Skin epidermis (tissue), 12 donors: ENCODE measurements at regions not wholly inside any gene's neighbourhood (a gene's known extent, or its start where the extent isn't known, plus 50 kb on each side); places are given as distances from the start of the nearest gene placed in this dataset.

Experiments
- H3K27ac ChIP-seq, 21 experiments: fragments of 200-600 bp; sonication (generic) in 11 of 21; one replicate each; pipeline ENCODE4 v1.5.0; 2020; ENCODE audit warnings: mild to moderate bottlenecking in 3 of 21, inconsistent platforms in 2 of 21, moderate library complexity in 2 of 21
- H3K4me3 ChIP-seq, 7 experiments: fragments of 200-600 bp; sonication (generic) in 2 of 7; one replicate each; pipeline ENCODE4 v1.5.0; 2020; ENCODE audit warnings: inconsistent platforms in 2 of 7, mild to moderate bottlenecking in 2 of 7, moderate library complexity in 1 of 7

GRCh38 chr15:25946241-25946805 is 83.2 kb upstream of the ATP10A start:
- no peak overlapping the region for H3K4me3 ChIP-seq
- no peak overlapping the region for H3K27ac ChIP-seq

DNA sequence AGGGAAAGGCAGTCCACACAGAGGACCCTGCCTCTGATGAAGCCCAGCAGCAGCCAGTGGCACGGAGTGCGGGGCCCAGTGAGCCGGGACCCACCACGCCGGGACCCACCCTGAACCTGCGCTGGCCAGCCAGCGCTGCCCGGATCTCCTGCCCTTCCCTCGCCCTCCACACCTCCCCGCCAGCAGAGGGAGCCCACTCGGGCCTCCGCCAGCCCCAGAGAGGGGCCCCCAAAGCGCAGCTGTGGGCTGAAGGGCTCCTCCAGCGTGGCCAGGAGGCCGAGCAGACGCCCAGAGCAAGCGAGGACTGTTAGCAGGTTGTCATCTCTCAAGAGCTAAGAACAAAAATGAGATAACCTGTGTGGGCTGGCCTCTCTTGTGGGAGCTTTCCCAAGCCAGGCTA is 81.3 kb upstream of the ATP10A start:
- Histone ChIP-seq H3K4me3 (no peak overlapping the region), H3K27ac (no peak overlapping the region)

GRCh38 chr15:25943831-25944230 is 80.7 kb upstream of the ATP10A start:
- Histone ChIP-seq H3K4me3 (no peak overlapping the region), H3K27ac (no peak overlapping the region)

DNA sequence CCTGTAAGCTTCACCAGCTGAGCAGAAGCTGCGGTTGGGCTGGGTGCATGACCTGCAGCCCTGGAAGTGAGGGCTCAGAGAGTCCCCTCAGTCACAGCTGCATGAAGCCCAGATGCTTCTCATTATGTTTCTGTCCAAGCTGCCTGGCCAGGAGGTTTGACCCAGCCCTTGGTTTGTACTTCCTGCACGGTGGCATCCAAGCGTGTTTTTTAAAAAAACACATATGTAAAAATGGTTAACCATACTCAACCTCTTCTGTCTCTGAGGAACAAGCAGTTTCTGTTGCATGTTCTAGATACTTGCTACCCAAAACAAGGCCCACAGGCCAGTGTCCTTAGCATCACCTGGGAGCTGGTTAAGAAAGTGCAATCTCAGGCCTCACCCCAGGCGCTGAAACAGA is 76.0 kb upstream of the ATP10A start:
- Histone ChIP-seq H3K27ac (no peak overlapping the region), H3K4me3 (no peak overlapping the region)

GRCh38 chr15:25937796-25938195 is 74.7 kb upstream of the ATP10A start:
- no peak overlapping the region for H3K27ac ChIP-seq
- H3K4me3 ChIP-seq = no peak overlapping the region

GRCh38 chr15:25936004-25936403 is 72.9 kb upstream of the ATP10A start:
- H3K4me3 ChIP-seq = no peak overlapping the region
- no peak overlapping the region for H3K27ac ChIP-seq

DNA sequence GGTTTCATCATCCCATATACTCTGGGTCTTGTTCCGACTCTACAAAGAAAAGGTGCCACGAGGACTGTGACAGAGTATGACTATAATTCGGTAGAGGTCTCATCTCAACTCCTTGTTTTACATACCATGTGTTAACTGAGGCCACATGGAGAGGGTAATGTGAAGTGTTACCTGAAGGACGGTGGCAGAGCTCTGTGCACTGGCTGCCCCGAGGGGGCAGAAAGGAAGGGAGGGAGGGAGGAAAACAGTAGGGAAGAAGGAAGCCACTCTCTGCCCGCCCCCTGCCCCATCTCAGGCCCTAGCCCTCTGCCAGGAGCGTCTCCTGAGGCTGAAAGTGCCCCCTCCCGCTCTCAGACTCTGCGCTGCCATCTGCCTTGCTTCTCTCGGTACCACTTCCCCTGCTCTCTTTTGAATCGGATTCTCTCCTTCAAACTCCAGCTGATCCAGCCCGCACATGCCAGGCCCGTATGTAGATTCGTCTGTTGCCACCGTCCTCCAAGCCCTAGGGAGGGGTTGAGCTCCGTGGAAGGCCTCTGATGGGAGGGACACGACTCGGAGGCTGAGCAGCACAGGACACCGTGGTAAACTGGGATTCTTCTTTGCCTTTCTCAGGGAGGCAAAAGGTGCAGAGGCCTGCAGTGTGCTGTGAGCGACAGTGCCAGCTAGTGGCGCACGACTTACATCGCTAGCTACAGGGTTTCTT is 70.5 kb upstream of the ATP10A start:
- peak overlapping the region in 2 of 7 experiments; percentile 18 to 22 for H3K4me3 ChIP-seq

DNA sequence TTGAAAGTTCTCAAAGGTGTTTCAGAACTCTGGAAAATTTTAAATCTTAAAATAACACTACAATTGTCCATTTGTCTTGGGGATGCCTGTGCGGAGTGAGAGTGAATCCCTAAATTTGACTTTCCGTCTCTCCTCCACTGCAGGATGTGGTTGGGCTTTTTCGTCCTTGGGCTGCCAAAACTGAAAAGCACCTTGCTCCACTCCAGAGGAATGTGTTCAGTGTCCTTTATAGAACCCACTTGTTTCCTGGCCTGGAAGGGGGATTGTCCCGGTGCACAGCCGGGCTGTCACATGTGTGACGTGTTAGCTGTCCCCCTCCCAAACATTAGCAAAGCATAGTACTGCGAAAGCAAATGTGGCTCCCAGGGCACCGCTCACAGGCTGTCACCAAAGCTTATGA is 69.6 kb upstream of the ATP10A start:
- H3K27ac ChIP-seq = peak overlapping the region in 1 of 21 experiments; percentile 41

More for the DNA sequence above, 70.5 kb upstream of the ATP10A start:
- peak overlapping the region in 1 of 21 experiments; percentile 13 for H3K27ac ChIP-seq

GRCh38 chr15:25931851-25932250 is 68.7 kb upstream of the ATP10A start:
- no peak overlapping the region for H3K27ac ChIP-seq
- no peak overlapping the region for H3K4me3 ChIP-seq

More for the DNA sequence above, 69.6 kb upstream of the ATP10A start:
- H3K4me3 ChIP-seq = no peak overlapping the region

DNA sequence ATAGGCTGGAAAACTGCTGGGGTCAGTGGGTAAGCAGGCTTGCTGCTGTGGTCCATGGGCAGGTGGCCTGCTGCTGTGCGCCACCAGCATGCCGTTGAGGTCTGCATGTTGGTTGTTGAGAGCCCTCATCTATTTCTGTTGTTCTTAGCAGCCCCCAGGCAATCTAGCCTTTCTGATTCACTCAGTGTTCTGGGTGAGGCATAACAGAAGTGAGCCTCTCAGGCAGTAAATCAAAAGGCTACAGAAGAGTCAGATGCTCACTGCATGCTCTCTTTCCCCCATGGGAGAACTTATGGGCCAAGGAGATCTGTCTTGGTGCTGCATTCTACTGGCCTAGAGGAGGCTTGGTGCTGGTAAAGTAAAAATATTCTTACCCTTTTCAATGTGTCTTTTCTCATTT is 67.8 kb upstream of the ATP10A start:
- no peak overlapping the region for H3K27ac ChIP-seq
- no peak overlapping the region for H3K4me3 ChIP-seq
